Fibroblast of skin of abdomen (primary cell): ENCODE measurements at regions not wholly inside any gene's neighbourhood (a gene's known extent, or its start where the extent isn't known, plus 50 kb on each side); places are given as distances from the start of the nearest gene placed in this dataset.
"Not testable (repeated sequence)": the region's sequence is repeated elsewhere in the genome, so short reads cannot be mapped to it uniquely, and the experiment has no call there.

Experiments
- DNase-seq: peaks from one replicate; pipeline ENCODE4 v3.0.0-alpha.2; 2013

GRCh38 chr12:108423486-108423885 is 84.4 kb upstream of the CMKLR1 start:
- no peak for DNase-seq

GRCh38 chr12:108421082-108421481 is 82.0 kb upstream of the CMKLR1 start:
- DNase-seq, result not testable (repeated sequence)

- not testable (repeated sequence) for DNase-seq
Observed at GRCh38 chr12:108420421-108420820, 81.3 kb upstream of the CMKLR1 start.

GRCh38 chr12:108419949-108420348 is 80.8 kb upstream of the CMKLR1 start:
- peak; percentile 6 for DNase-seq

- DNase-seq, result peak; percentile 83
Observed at GRCh38 chr12:108418164-108418890, 79.2 kb upstream of the CMKLR1 start.

- DNase-seq, result no peak
Observed at GRCh38 chr12:108414021-108414420, 74.9 kb upstream of the CMKLR1 start.

- no peak for DNase-seq
Observed at GRCh38 chr12:108410689-108411088, 71.6 kb upstream of the CMKLR1 start.

- no peak for DNase-seq
Observed at GRCh38 chr12:108409481-108409880, 70.4 kb upstream of the CMKLR1 start.

GRCh38 chr12:108403952-108404351 is 64.8 kb upstream of the CMKLR1 start:
- DNase-seq, result no peak

- DNase-seq, result no peak
Observed at GRCh38 chr12:108401964-108402363, 62.9 kb upstream of the CMKLR1 start.

GRCh38 chr12:108400900-108401480 is 61.9 kb upstream of the CMKLR1 start:
- DNase-seq, result no peak

GRCh38 chr12:108400481-108400880 is 61.4 kb upstream of the CMKLR1 start:
- no peak for DNase-seq

GRCh38 chr12:108400056-108400455 is 60.9 kb upstream of the CMKLR1 start:
- no peak for DNase-seq

- DNase-seq, result no peak
Observed at GRCh38 chr12:108399514-108399913, 60.4 kb upstream of the CMKLR1 start.

- DNase-seq, result peak; percentile 31
Observed at GRCh38 chr12:108394196-108394595, 55.1 kb upstream of the CMKLR1 start.

- no peak for DNase-seq
Observed at GRCh38 chr12:108392284-108392683, 53.2 kb upstream of the CMKLR1 start.

GRCh38 chr12:108390495-108391203 is 51.5 kb upstream of the CMKLR1 start:
- DNase-seq, result no peak

- DNase-seq, result no peak
Observed at GRCh38 chr12:108389544-108389943, 50.4 kb upstream of the CMKLR1 start.
